ENCODE measurements at regions not wholly inside any gene's neighbourhood (a gene's known extent, or its start where the extent isn't known, plus 50 kb on each side); places are given as distances from the start of the nearest gene placed in this dataset.

GRCh38 chr11:109911488-109911887 is 181.7 kb upstream of the ZC3H12C start (continued):
- TF ChIP-seq ATF3 (CRISPR knock-in tag; IDR thresholded peaks at IDR 0.05) (no peak), ZNF614 (CRISPR knock-in tag; IDR thresholded peaks at IDR 0.05; ENCODE audit: borderline replicate concordance) (no peak), GABPB1 (CRISPR knock-in tag; IDR thresholded peaks at IDR 0.05) (no peak), ZNF354B (CRISPR knock-in tag; IDR thresholded peaks at IDR 0.05) (no peak), ZNF687 (CRISPR knock-in tag; IDR thresholded peaks at IDR 0.05) (no peak)

GRCh38 chr11:109914038-109914437 is 179.2 kb upstream of the ZC3H12C start:
- Histone ChIP-seq H3K36me3 (replicated peaks in 1 of 2; ENCODE audit: control insufficient read depth in 1 of 2, insufficient read depth in 2 of 2, low read length in 2 of 2) (no peaks in the 10 kb centered on the region), H3K9ac (ENCODE audit: insufficient read depth, low read depth, low read length) (no peak overlapping the region), H3K27ac (ENCODE audit: extremely low read length, insufficient read depth, low read length) (no peak overlapping the region), H3K4me1 (ENCODE audit: insufficient read depth, low read length) (no peaks in the 10 kb centered on the region), H3K79me2 (ENCODE audit: insufficient read depth, low read length) (no peaks in the 10 kb centered on the region), H2AFZ (ENCODE audit: low read length) (no peak overlapping the region), H3K4me2 (ENCODE audit: low read depth, low read length) (no peak overlapping the region), H3K9me3 (ENCODE audit: low read length) (no peaks in the 10 kb centered on the region), H4K20me1 (ENCODE audit: insufficient read depth, low read length) (no peaks in the 10 kb centered on the region), H3K27me3 (ENCODE audit: control insufficient read depth in 1 of 2, insufficient read depth in 2 of 2, low read length in 2 of 2) (no peaks in the 10 kb centered on the region), H3K4me3 (replicated peaks in 1 of 3; ENCODE audit: insufficient read depth in 1 of 3, low read depth in 2 of 3, low read length in 3 of 3) (no peak overlapping the region)
- FAIRE-seq, result no peak
- no TSS peak for BruUV-seq (replicated peaks)
- in situ Hi-C loops (cut with HindIII; ENCODE audit: extremely low pct_ligation_motif_present, low pct_unique_long_range_greater_than_20kb), result no loop called here
- POLR2A ChIA-PET, result no interaction called here
- ATAC-seq, result no peak
- CTCF ChIA-PET (ENCODE audit: low intra/inter-chr PET ratio, low total read pairs), result no interaction called here
- WGBS (ENCODE audit: low lambda C conversion rate), result 14% methylated on average over 4 of the region's 4 CpGs
- intact Hi-C loops (cut with micrococcal nuclease; ENCODE audit: unreplicated experiment), result no loop called here
- DNase-seq (ENCODE audit: low spot score), result no peak
- TF ChIP-seq NRL (CRISPR knock-in tag; IDR thresholded peaks at IDR 0.05; ENCODE audit: borderline replicate concordance), result no peak
- no peak for TF ChIP-seq SAFB2 (CRISPR knock-in tag; IDR thresholded peaks at IDR 0.05; ENCODE audit: borderline replicate concordance, low read depth)
- TF ChIP-seq ZZZ3 (CRISPR knock-in tag; IDR thresholded peaks at IDR 0.05; ENCODE audit: borderline replicate concordance), result no peak
- no peak for TF ChIP-seq PITX1 (CRISPR knock-in tag; IDR thresholded peaks at IDR 0.05)
- TF ChIP-seq ZNF777 (CRISPR knock-in tag; IDR thresholded peaks at IDR 0.05), result no peak
- TF ChIP-seq KAT7 (CRISPR knock-in tag; IDR thresholded peaks at IDR 0.05; ENCODE audit: borderline replicate concordance), result no peak
- no peak for TF ChIP-seq ZBTB3 (CRISPR knock-in tag; IDR thresholded peaks at IDR 0.05; ENCODE audit: borderline replicate concordance, low read depth)
- TF ChIP-seq GFI1 (CRISPR knock-in tag; IDR thresholded peaks at IDR 0.05; ENCODE audit: borderline replicate concordance), result no peak
- TF ChIP-seq CC2D1A (CRISPR knock-in tag; IDR thresholded peaks at IDR 0.05), result no peak
- no peak for TF ChIP-seq ZNF138 (CRISPR knock-in tag; IDR thresholded peaks at IDR 0.05; ENCODE audit: low read depth)
- no peak for TF ChIP-seq GRHL1 (CRISPR knock-in tag; conservative IDR thresholded peaks at IDR 0.05)
- TF ChIP-seq ZNF546 (CRISPR knock-in tag; conservative IDR thresholded peaks at IDR 0.05), result no peak
- no peak for TF ChIP-seq ATM (IDR thresholded peaks at IDR 0.05; ENCODE audit: borderline replicate concordance)
- no peak for TF ChIP-seq RFXAP (CRISPR knock-in tag; IDR thresholded peaks at IDR 0.05; ENCODE audit: borderline replicate concordance)
- no peak for TF ChIP-seq SIN3A (IDR thresholded peaks at IDR 0.05; ENCODE audit: borderline replicate concordance, low read depth, low read length)

Data from HepG2 (cell line).